Heart left ventricle (tissue), 13 donors: ENCODE measurements at regions not wholly inside any gene's neighbourhood (a gene's known extent, or its start where the extent isn't known, plus 50 kb on each side); places are given as distances from the start of the nearest gene placed in this dataset.

ENCODE experiments used
- POLR2A ChIP-seq, 2 donors: fragments of 450-650 bp; IDR thresholded peaks; one replicate each; pipeline ENCODE4 v1.6.1; 2017; ENCODE audit warnings: antibody characterized with exemption in 2 of 2, mild to moderate bottlenecking in 2 of 2, moderate library complexity in 2 of 2
- TF ChIP-seq, protein P1 (sequence below), 12 donors: fragments of 200-600 bp; sonication (generic) in 4 of 12; IDR thresholded peaks; one replicate each; pipeline versions ENCODE4 v1.5.0 to v1.8.0; 2018 to 2022; ENCODE audit warnings: antibody characterized with exemption in 12 of 12, mild to moderate bottlenecking in 5 of 12
- donor health status: ischemic (EF 13 %, LVEDD 7.1; RV severe dilation, severe dysfunction).
- donor health status: DM: no; HTN: yes; CAD: no.
- donor health status: DM: no; HTN: no; CAD: no.
- donor health status: ischemic (EF 25% LVEDD 6.9; RV normal size, moderate dysfunction).
- donor health status: ischemic (EF 25% LVEDD 5.7; RV mildly dilated, moderate dysfunction).
- donor health status: ischemic (EF 35%, LVEDD 5.7; RV mildly dilated, moderate dysfunction).
- donor health status: nonischemic (EF 11% LVEDD 7.7; RV severe dilation, severe dysfunction).
- donor health status: DM: yes; HTN: yes; CAD: no.
- donor health status: PGD.
- donor health status: ischemic (EF 29% LVEDD 5.4; RV normal size, mild dysfunction).
- donor health status: nonischemic (EF 23%, LVEDD 6.1; RV moderate dilation, normal function).

DNA sequence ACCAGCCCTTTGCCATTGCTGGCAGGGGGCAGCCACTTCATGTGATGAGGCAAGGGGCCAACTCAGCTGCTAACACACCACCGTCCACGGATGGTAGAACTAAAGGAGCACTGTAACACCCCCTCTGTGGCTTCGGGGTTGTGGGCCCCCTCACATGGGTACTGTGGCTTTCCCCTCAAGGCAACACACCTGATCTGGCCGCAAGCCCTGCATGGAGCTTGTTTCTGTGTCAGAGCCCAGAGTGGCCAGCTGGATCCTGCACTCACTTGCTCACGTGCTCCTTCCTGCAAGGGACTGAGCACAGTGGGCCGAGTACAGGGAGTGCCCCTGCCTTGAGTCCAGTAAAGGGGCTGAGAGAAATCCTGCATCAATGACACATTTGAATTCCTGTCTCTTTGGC lies 507.4 kb upstream of the SMC2 start:
- TF ChIP-seq, protein P1, sequence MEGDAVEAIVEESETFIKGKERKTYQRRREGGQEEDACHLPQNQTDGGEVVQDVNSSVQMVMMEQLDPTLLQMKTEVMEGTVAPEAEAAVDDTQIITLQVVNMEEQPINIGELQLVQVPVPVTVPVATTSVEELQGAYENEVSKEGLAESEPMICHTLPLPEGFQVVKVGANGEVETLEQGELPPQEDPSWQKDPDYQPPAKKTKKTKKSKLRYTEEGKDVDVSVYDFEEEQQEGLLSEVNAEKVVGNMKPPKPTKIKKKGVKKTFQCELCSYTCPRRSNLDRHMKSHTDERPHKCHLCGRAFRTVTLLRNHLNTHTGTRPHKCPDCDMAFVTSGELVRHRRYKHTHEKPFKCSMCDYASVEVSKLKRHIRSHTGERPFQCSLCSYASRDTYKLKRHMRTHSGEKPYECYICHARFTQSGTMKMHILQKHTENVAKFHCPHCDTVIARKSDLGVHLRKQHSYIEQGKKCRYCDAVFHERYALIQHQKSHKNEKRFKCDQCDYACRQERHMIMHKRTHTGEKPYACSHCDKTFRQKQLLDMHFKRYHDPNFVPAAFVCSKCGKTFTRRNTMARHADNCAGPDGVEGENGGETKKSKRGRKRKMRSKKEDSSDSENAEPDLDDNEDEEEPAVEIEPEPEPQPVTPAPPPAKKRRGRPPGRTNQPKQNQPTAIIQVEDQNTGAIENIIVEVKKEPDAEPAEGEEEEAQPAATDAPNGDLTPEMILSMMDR (IDR thresholded peaks at IDR 0.05) = no peak
- TF ChIP-seq POLR2A (IDR thresholded peaks at IDR 0.05) = no peak
